ENCODE measurements at regions not wholly inside any gene's neighbourhood (a gene's known extent, or its start where the extent isn't known, plus 50 kb on each side); places are given as distances from the start of the nearest gene placed in this dataset.

DNA sequence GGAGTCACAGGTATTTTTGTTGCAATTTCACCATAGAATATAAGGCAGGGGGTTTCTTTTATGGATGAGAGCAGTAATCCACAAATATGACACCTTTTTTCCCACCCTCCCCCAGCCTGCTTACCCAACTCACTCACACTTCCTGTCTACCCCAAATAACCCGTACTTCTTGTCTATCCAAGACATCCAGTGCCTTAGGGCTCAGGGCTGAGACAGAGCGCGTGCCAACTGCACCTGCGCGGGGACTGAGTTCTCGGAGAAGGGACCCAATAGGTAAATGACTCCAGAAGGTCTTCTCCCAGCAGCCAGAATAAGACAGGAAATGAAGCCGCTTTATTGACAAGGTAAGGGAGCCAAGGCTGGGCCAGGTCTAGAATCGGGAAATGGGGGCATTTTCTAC lies 369.1 kb downstream of the SIPA1L2 start:
- intact Hi-C loops (cut with DNase I, micrococcal nuclease) = no loop called here
- ATAC-seq (no peak), DNase-seq (no peak)

- ATAC-seq (no peak), DNase-seq (no peak)
- intact Hi-C loops (cut with DNase I, micrococcal nuclease) = no loop called here
Observed at GRCh38 chr1:232260045-232260444, 369.9 kb downstream of the SIPA1L2 start.

DNA sequence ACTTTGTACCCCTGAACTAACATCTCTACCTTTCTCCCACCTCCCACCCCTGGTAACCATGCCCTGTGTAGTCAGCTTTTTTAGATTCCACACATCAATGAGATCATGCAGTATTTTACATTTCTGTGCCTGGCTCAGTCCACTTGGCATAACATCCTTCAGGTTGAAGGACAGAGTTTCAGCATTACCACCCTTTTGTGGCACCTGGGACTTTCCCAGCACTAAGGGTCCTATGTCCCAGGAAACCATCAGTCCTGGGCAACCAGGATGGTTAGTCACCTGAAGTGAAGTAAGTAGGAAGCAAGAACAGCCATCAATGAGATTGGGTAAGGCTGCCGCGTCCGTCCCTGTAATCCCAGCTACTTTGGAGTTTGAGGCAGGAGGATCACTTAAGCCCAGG lies 370.6 kb downstream of the SIPA1L2 start:
- no peak for DNase-seq
- intact Hi-C loops (cut with DNase I, micrococcal nuclease) = no loop called here
- ATAC-seq = no peak

- ATAC-seq (no peak), DNase-seq (no peak)
- intact Hi-C loops (cut with DNase I, micrococcal nuclease) = no loop called here
Observed at GRCh38 chr1:232252546-232253118, 377.3 kb downstream of the SIPA1L2 start.

GRCh38 chr1:232250838-232251237 lies 379.1 kb downstream of the SIPA1L2 start:
- ATAC-seq (no peak), DNase-seq (no peak)
- intact Hi-C loops (cut with DNase I, micrococcal nuclease) = no loop called here

DNA sequence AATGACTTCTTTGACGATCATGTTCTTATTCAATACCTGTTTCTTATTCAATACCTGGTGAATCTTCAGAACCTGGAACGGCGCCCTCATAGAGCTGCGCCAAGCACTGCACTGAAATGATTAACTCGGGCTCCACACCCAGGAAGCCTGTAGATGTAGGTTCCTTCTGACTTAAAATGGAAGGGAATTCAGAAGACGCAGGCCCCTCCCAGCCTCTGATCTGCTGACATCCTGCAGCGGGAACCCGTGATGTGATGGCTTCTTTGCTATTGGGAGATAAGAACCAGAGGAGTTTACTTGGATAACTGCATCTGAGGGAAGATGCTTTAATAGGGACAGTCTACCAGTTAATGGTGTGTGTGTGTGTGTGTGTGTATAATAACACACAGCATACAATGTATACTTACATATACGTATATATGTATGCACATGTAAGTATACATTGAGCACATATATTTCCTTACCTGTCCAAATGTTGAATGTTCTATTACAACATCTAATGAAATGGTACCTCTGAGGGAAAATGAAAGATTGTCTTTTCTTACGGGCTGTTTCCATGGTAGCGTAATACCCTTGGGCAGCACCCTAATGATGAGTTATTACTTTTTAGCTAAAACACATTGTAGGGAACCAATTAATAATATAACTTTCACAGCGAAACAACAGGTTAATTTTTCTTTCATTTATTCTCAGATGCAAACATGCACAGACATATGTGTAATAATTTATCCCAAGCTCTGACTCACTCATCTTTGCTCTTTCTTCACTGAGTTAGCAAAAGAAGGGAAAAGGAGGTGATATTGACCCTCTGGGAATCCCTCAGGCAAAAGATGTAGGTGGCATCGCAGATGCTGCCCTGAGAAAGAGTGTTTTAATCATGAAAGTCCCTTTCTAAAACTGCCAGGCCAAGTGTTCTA lies 379.8 kb downstream of the SIPA1L2 start:
- DNase-seq (no peak), ATAC-seq (peak; percentile 58)
- intact Hi-C loops (cut with DNase I, micrococcal nuclease) = no loop called here

DNA sequence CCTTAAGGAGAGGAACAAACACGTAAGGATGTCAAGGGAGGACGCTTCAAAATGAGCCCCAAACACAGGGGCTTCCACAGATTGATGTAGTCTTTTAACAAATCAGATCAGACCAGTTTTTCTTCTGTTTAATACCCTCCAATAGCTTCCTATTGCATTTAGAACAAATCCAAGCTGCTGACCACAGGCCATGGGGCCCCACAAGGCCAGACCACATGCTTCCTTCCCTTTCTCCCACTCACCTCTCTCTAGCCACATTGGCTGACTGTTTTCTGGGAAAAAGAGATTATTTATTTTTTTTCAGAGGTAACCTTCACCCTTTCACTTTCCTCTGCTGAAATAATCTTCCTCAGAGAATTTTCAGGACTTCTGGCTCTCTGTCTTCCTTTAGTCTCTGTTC lies 380.6 kb downstream of the SIPA1L2 start:
- DNase-seq = no peak
- intact Hi-C loops (cut with DNase I, micrococcal nuclease) = no loop called here
- no peak for ATAC-seq

DNA sequence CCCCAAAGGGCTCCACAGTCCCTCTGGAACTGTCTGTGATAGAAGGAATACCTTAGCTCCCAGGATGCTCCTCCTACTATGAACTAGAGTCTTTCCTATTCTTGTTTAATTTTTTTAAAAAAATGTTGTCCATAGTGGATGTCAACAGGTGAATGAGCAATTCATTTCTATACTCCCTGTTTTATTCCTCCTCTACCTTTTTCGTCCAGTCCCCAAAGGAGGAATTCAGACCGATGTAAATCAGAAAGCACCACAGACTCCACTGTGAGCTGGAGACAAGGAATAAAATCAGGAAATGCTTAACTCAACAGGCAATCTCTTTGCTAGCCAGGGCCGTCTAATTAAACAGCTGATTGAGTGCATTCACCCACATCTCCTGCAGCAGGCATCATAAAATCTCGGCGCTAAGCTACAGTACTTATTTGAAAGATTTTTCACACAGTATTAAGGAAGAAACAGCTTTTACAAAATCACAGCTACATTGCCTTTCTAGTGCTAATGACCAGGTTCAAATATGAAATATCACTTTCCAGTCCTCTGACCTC lies 381.6 kb downstream of the SIPA1L2 start:
- ATAC-seq (no peak), DNase-seq (no peak)
- intact Hi-C loops (cut with DNase I, micrococcal nuclease) = no loop called here

DNA sequence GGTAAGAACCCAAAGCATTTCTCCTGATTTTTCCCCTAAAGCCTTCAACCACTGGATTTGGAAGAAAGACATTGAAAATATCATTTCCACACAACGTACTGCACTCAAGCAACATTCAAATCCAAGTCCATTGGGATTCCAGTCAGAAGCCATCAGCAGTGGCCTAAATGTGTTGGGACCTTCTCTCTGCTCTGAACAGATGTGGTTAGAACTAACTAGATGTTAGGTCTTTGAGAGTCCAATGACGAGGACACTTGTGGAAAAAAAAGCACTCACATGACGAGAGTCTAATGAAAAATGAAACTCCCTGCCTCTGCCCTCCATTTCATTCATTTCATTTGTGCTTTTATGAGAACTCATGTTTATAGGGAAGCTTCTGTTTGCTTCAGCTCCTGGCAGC lies 382.3 kb downstream of the SIPA1L2 start:
- DNase-seq = no peak
- intact Hi-C loops (cut with DNase I, micrococcal nuclease) = no loop called here
- ATAC-seq = no peak

DNA sequence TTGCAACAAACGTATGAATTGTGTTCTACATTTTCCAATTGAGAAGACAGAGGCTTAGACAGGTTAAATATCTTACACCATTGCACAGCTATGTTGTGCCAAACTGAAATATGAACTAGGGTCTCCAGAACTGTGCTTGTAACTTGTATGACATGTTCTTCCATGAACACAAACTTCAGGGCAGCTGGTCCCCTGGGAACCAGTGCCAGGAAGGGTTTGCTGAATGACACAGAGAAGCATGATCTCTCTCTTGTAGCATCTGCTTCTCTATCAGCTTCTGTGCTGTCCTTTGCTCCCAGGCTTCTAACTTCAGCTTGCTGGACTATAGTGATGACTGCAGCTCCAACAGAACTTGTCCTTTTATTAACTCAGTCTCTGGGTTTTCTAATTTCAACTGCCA lies 385.5 kb downstream of the SIPA1L2 start:
- ATAC-seq (no peak), DNase-seq (no peak)
- intact Hi-C loops (cut with DNase I, micrococcal nuclease) = no loop called here

- DNase-seq = no peak
- no peak for ATAC-seq
- intact Hi-C loops (cut with DNase I, micrococcal nuclease) = no loop called here
Observed at GRCh38 chr1:232239998-232240397, 389.9 kb downstream of the SIPA1L2 start.

DNA sequence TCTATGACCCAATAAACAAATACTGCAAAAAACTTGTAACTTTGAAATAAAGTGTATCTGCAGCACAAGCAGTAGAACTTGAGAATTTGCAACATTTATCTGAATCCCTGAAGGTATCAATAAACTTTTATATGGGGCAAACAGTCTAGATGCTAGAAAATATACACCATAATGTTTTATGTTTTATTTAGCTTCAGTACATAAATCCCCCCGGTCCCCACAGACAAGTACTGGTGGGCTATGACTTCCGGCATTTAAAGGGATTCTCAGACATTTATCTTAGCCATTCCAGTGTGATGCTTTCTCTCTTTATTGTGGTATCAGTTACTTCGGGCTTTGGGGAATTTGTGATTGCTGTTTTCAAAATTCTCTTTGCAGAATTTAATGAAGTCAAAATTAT lies 390.4 kb downstream of the SIPA1L2 start:
- ATAC-seq (no peak), DNase-seq (no peak)
- intact Hi-C loops (cut with DNase I, micrococcal nuclease) = no loop called here

- DNase-seq = no peak
- intact Hi-C loops (cut with DNase I, micrococcal nuclease) = no loop called here
- no peak for ATAC-seq
Observed at GRCh38 chr1:232238009-232238408, 391.9 kb downstream of the SIPA1L2 start.

DNA sequence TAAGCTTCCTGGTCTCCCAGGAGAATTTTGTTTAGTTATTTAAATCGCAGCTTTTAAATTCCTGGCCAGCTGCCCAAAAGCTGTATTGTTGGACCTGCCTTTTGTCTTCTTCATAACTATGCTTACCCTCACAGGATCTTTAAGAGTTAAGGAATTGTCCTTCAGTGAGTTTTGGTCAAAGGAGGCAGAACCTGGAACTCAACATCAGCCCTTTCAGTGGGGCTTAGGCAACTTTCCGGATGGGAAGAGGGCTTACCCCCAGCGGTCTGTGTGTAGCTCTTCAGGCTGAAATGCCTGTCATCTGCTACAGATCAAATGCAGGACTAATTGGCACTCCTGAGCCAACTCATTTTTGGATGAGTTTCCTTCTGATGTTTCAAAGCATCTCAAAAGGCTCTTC lies 402.6 kb downstream of the SIPA1L2 start:
- intact Hi-C loops (cut with DNase I, micrococcal nuclease) = no loop called here
- DNase-seq = no peak
- no peak for ATAC-seq

DNA sequence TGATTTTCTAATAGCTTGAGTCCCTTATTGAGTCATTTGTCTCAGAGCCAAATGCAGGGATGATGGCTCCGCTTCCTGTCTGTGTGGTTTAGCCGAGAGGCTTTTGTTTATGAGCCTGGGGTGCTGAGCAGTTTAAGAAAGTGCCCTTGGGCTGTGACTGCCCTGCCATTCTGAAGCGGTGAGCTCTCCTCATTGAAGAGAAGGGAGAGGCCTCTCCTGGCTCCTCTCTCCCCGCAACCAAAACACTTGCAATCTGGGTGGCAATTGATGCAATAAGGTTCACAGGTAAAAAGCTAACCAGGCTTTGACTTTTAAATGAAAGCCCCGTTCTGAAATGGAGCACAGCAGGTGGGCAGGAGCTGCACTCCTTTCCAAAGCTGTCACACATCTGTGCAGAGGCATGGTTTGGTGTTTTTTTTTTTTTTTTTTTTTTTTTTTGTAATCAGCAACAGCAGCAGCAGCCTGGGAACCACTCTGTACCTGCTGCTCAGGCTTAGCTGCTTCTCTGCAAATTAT lies 403.7 kb downstream of the SIPA1L2 start:
- ATAC-seq (no peak), DNase-seq (no peak)
- intact Hi-C loops (cut with DNase I, micrococcal nuclease) = no loop called here

DNA sequence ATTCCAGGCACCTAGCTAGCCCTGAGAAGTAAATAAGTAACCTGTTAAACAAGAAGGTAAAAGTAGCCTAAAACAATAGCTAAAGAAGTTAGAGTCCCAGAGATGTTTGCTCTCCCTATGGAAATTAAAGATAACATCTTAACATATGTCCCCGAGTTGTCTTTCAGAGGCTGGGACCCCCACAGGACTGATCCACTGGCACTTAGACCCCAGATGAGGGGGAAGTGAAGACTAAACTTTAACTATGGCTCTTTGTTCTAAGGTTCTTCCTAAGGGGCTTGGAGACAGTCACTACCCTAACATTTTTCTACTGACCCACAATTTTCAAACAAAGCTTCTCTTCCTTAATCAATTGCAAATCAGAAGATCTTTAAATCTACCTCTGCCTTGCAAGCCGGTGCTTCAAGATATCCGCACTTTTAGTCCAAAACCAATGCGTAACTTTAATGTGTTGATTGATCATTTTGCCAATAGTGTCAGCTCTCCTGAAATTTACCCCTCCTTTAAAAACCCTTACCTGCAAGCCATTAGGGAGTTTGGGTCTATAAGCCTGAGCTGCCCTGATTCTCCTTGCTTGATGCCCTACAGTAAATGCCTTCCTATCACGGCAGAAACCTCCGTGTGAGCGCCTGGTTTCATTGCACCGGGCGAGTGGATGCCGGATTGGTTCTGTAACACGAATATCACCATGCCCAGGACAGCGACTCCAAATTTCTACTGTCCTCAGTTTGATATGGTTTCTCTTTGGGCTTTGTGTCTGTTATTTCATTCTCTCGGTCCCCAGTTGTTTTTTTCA lies 404.4 kb downstream of the SIPA1L2 start:
- DNase-seq = no peak
- ATAC-seq = no peak
- intact Hi-C loops (cut with DNase I, micrococcal nuclease) = no loop called here

DNA sequence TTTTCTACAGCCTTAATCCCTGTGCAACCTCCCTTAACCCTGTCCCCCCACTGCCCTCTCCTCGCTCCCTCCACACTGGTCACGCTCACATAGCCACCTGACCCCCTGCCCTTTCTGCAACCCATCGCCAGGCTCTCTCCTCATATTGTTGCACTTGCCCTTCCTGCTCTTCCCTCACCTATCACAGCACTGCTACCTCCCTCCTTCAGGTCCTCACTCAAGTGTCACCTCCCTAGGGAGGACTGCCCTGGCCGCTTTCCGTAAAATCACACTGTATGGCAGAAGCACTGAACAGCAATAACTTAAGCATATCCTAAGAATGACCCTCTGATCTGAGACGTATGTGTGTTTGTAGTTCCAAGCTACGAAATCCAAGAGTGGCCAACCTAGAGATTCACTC lies 406.0 kb downstream of the SIPA1L2 start:
- DNase-seq = no peak
- ATAC-seq = no peak
- intact Hi-C loops (cut with DNase I, micrococcal nuclease) = no loop called here

DNA sequence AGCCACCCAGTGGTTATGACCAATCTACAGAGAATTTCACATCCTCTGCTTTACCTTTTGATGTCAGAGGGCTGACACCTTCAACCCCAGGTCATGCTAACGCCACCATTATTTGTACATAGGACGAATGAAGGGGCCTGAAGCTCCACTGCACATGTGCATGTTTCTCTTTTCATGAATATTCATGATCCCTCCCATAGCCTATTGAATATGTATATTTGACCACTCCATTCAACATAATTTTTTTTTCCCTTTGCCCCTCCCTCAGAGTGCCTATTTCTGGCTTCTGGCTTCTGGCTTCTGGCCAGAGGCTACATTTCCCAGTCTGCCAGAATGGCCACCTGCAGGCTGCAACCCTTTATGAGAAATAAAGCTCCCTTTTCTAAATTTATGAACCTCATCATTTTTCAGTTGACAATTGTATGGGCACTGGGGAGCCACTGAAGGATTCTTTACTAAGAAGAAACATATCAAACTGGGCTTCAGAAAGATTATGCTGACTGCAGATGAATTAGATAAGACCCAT lies 406.7 kb downstream of the SIPA1L2 start:
- intact Hi-C loops (cut with DNase I, micrococcal nuclease) = no loop called here

DNA sequence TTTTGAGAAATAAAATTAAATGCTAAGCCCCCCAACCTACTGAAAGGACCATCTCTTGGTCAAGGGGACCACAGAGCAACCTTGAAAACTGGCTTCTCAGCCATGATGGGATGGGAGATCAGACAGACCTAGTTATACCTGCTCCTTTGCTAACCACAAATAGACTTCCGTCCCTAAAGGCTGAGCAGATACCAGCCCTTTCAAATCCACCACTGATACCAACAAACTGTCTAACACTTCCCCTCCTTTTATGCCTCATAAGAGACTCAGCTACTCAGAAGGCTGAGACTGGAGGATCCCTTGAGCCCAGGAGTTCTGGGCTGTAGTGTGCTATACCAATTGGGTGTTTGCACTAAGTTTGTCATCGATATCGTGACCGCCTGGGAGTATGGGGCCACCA lies 407.3 kb downstream of the SIPA1L2 start:
- intact Hi-C loops (cut with DNase I, micrococcal nuclease) = no loop called here
- ATAC-seq (no peak), DNase-seq (no peak)

More for the DNA sequence above, 406.7 kb downstream of the SIPA1L2 start:
- DNase-seq (no peak), ATAC-seq (no peak)

Data from left colon (tissue), 2 donors.